Erythroblast (primary cell): ENCODE measurements at regions not wholly inside any gene's neighbourhood (a gene's known extent, or its start where the extent isn't known, plus 50 kb on each side); places are given as distances from the start of the nearest gene placed in this dataset.

ENCODE experiments used
- GATA1 ChIP-seq: IDR thresholded peaks from 2 replicates; pipeline ENCODE4 v1.6.1; 2011; ENCODE audit warnings: low read depth, mild to moderate bottlenecking, control low read depth, low read length, moderate library complexity
- POLR2A ChIP-seq: IDR thresholded peaks from 2 replicates; pipeline ENCODE4 v1.6.1; 2011; ENCODE audit warnings: mild to moderate bottlenecking, low read length

- no peak for TF ChIP-seq POLR2A
- TF ChIP-seq GATA1: no peak
Observed at GRCh38 chr2:14344355-14344754, 288.2 kb upstream of the LRATD1 start.
